IMR-90 (cell line): ENCODE measurements at regions not wholly inside any gene's neighbourhood (a gene's known extent, or its start where the extent isn't known, plus 50 kb on each side); places are given as distances from the start of the nearest gene placed in this dataset.

Source experiments
- ATAC-seq: fragments of 200-7000 bp; cut with Tn5 transposase; 2 replicates; pipeline ENCODE4 v1.9.1; 2020; ENCODE audit warnings: low read depth, mild to moderate bottlenecking, moderate library complexity
- BruUV-seq: library from RNA; stranded (reverse); fragments of 400-500 nt; replicated peaks from 2 replicates; lab custom pipeline; 2021; lab: Mats Ljungman, UMichigan
- CTCF ChIA-PET: fragments of 300-600 bp; formaldehyde crosslinking; extraction: SDS; loops from one replicate; lab custom pipeline; 2021; ENCODE audit warnings: antibody characterized with exemption; lab: Yijun Ruan, JAX
- POLR2A ChIA-PET: fragments of 300-600 bp; sonication (Branson Sonifier 250); formaldehyde crosslinking; loops from one replicate; lab custom pipeline; 2022; ENCODE audit warnings: antibody characterized with exemption; ENCODE audit not compliant: unreplicated experiment; lab: Charles Lee
- DNase-seq: peaks from one replicate; pipeline ENCODE4 v3.0.0; 2013
- H2AFZ ChIP-seq: replicated peaks from 2 replicates; pipeline ENCODE3; 2013; ENCODE audit warnings: low read length, mild to moderate bottlenecking; ENCODE audit not compliant: poor library complexity
- H2AK5ac ChIP-seq: 2 replicates; pipeline ENCODE4 v1.6.1; 2013; ENCODE audit warnings: low read depth, low read length, inconsistent platforms
- H2AK9ac ChIP-seq: replicated peaks from 2 replicates; pipeline ENCODE3; 2013; ENCODE audit warnings: mild to moderate bottlenecking, low read depth, low read length, moderate library complexity; ENCODE audit not compliant: poor library complexity
- H2BK120ac ChIP-seq: 2 replicates; pipeline ENCODE4 v1.6.1; 2013; ENCODE audit warnings: low read depth, low read length, inconsistent platforms
- H2BK15ac ChIP-seq: 3 replicates; pipeline ENCODE4 v1.6.1; 2013; ENCODE audit warnings: low read depth, low read length, inconsistent platforms
- H2BK20ac ChIP-seq: 2 replicates; pipeline ENCODE4 v1.6.1; 2013; ENCODE audit warnings: low read depth, mild to moderate bottlenecking, inconsistent platforms, low read length, moderate library complexity
- H2BK5ac ChIP-seq: 2 replicates; pipeline ENCODE4 v1.6.1; 2013; ENCODE audit warnings: mild to moderate bottlenecking, low read depth, low read length, inconsistent platforms; ENCODE audit not compliant: poor library complexity, severe bottlenecking
- H3K14ac ChIP-seq: replicated peaks from 2 replicates; pipeline ENCODE4 v1.6.1; 2013; ENCODE audit warnings: low read depth, low read length, inconsistent platforms
- H3K18ac ChIP-seq: 2 replicates; pipeline ENCODE4 v1.6.1; 2013; ENCODE audit warnings: low read depth, low read length, control low read depth
- H3K23ac ChIP-seq: 2 replicates; pipeline ENCODE4 v1.6.1; 2013; ENCODE audit warnings: low read depth, low read length, inconsistent platforms
- H3K27ac ChIP-seq: 2 replicates; pipeline ENCODE4 v1.5.1; 2013; ENCODE audit warnings: mild to moderate bottlenecking, control low read depth, low read length; ENCODE audit not compliant: insufficient read depth
- H3K27me3 ChIP-seq: 2 replicates; pipeline ENCODE4 v1.6.1; 2013; ENCODE audit warnings: low read length; ENCODE audit not compliant: control insufficient read depth, insufficient read depth
- H3K36me3 ChIP-seq: 2 replicates; pipeline ENCODE4 v1.6.1; 2013; ENCODE audit warnings: low read length, mixed read lengths; ENCODE audit not compliant: control insufficient read depth, insufficient read depth
- H3K4ac ChIP-seq: 2 replicates; pipeline ENCODE4 v1.6.1; 2013; ENCODE audit warnings: low read depth, low read length, inconsistent platforms
- H3K4me1 ChIP-seq: 2 replicates; pipeline ENCODE4 v1.6.1; 2013; ENCODE audit warnings: low read length, mixed read lengths; ENCODE audit not compliant: control insufficient read depth, insufficient read depth
- H3K4me2 ChIP-seq: 2 replicates; pipeline ENCODE4 v1.6.1; 2013; ENCODE audit warnings: low read depth, mild to moderate bottlenecking, control low read depth, low read length, moderate library complexity
- H3K4me3 ChIP-seq: 2 replicates; pipeline ENCODE4 v1.5.1; 2013; ENCODE audit warnings: low read depth, mild to moderate bottlenecking, control low read depth, low read length, moderate library complexity; ENCODE audit not compliant: insufficient read depth
- H3K56ac ChIP-seq: 2 replicates; pipeline ENCODE4 v1.6.1; 2013; ENCODE audit warnings: low read length, inconsistent platforms; ENCODE audit not compliant: insufficient read depth; ENCODE audit errors: extremely low read depth
- H3K79me1 ChIP-seq, 2 experiments: 2 replicates each; pipeline ENCODE4 v1.6.1; 2013; ENCODE audit warnings: low read length in 2 of 2, inconsistent platforms in 1 of 2, low read depth in 1 of 2
- H3K9ac ChIP-seq: 2 replicates; pipeline ENCODE4 v1.6.1; 2013; ENCODE audit warnings: low read depth, low read length, control low read depth
- H3K9me1 ChIP-seq: 2 replicates; pipeline ENCODE4 v1.6.1; 2013; ENCODE audit warnings: low read length, inconsistent platforms; ENCODE audit not compliant: insufficient read depth
- H3K9me3 ChIP-seq: 2 replicates; pipeline ENCODE4 v1.6.1; 2013; ENCODE audit warnings: low read length; ENCODE audit not compliant: control insufficient read depth, insufficient read depth
- H4K20me1 ChIP-seq: 2 replicates; pipeline ENCODE4 v1.6.1; 2013; ENCODE audit warnings: low read length, inconsistent platforms; ENCODE audit not compliant: insufficient read depth
- H4K5ac ChIP-seq: 2 replicates; pipeline ENCODE4 v1.6.1; 2013; ENCODE audit warnings: mild to moderate bottlenecking, low read depth, low read length, control low read depth
- H4K8ac ChIP-seq, 2 experiments: 2 replicates each; pipeline ENCODE4 v1.6.1; 2013; ENCODE audit warnings: low read depth in 2 of 2, low read length in 2 of 2, control low read depth in 1 of 2, inconsistent platforms in 1 of 2
- H4K91ac ChIP-seq: 2 replicates; pipeline ENCODE4 v1.6.1; 2013; ENCODE audit warnings: low read depth, low read length, inconsistent platforms; ENCODE audit not compliant: insufficient read depth
- BHLHE40 ChIP-seq: fragments of 150-350 bp; IDR thresholded peaks from 2 replicates; pipeline ENCODE4 v1.6.1; 2016; ENCODE audit warnings: mild to moderate bottlenecking, low read depth, low read length
- CEBPB ChIP-seq: IDR thresholded peaks from 2 replicates; pipeline ENCODE4 v1.6.1; 2012; ENCODE audit warnings: low read depth, low read length, improper control_type of control experiment
- CHD1 ChIP-seq: IDR thresholded peaks from 2 replicates; pipeline ENCODE4 v1.6.1; 2012; ENCODE audit warnings: low read depth, low read length, improper control_type of control experiment
- FOS ChIP-seq: fragments of 150-350 bp; IDR thresholded peaks from 2 replicates; pipeline ENCODE4 v1.6.1; 2016; ENCODE audit warnings: low read depth, low read length
- MAFK ChIP-seq: IDR thresholded peaks from 2 replicates; pipeline ENCODE4 v1.6.1; 2012; ENCODE audit warnings: low read depth, low read length, improper control_type of control experiment
- MAZ ChIP-seq: IDR thresholded peaks from 2 replicates; pipeline ENCODE4 v1.6.1; 2012; ENCODE audit warnings: low read depth, mild to moderate bottlenecking, low read length, improper control_type of control experiment, moderate library complexity, borderline replicate concordance
- MXI1 ChIP-seq: IDR thresholded peaks from 2 replicates; pipeline ENCODE4 v1.6.1; 2012; ENCODE audit warnings: low read depth, mild to moderate bottlenecking, low read length, moderate library complexity, borderline replicate concordance
- NFE2L2 ChIP-seq: fragments of 150-350 bp; IDR thresholded peaks from 2 replicates; pipeline ENCODE4 v1.6.1; 2016; ENCODE audit warnings: low read depth, mild to moderate bottlenecking, low read length
- POLR2A ChIP-seq: IDR thresholded peaks from 2 replicates; pipeline ENCODE4 v1.6.1; 2012; ENCODE audit warnings: mild to moderate bottlenecking, low read depth, low read length
- RAD21 ChIP-seq: IDR thresholded peaks from 2 replicates; pipeline ENCODE4 v1.6.1; 2012; ENCODE audit warnings: low read length, improper control_type of control experiment
- RCOR1 ChIP-seq: IDR thresholded peaks from 2 replicates; pipeline ENCODE4 v1.6.1; 2012; ENCODE audit warnings: mild to moderate bottlenecking, low read length, improper control_type of control experiment; ENCODE audit not compliant: insufficient replicate concordance
- RFX5 ChIP-seq: IDR thresholded peaks from 2 replicates; pipeline ENCODE4 v1.8.0; 2012; ENCODE audit warnings: low read depth, mild to moderate bottlenecking, low read length, moderate library complexity
- SMC3 ChIP-seq: fragments of 150-350 bp; IDR thresholded peaks from 2 replicates; pipeline ENCODE4 v1.6.1; 2016; ENCODE audit warnings: low read depth, mild to moderate bottlenecking, antibody characterized with exemption, low read length, moderate library complexity
- WGBS, 2 experiments: methylation state at CpG; one replicate each; pipeline versions ENCODE4 v1.1.5 to v1.1.7; 2013; ENCODE audit warnings: missing lambda C conversion rate in 2 of 2; ENCODE audit not compliant: insufficient read length in 1 of 2; ENCODE audit errors: extremely low coverage in 2 of 2; 5-methylcytosine and 5-hydroxymethylcytosine counted together
- dilution Hi-C: fragments of 300-500 bp; cut with HindIII; formaldehyde crosslinking; loops from one replicate; pipeline ENCODE4 v1.14.3; 2018; ENCODE audit warnings: low sequenced_read_pairs; ENCODE audit not compliant: unreplicated experiment
- in situ Hi-C: fragments of 300-500 bp; cut with MboI; formaldehyde crosslinking; loops from 3 replicates; pipeline ENCODE4 v1.14.3; 2019; ENCODE audit warnings: low sequenced_read_pairs, inconsistent platforms, mixed read lengths
- intact Hi-C: fragments of 100-400 bp; cut with micrococcal nuclease; formaldehyde crosslinking; loops from 2 replicates; pipeline ENCODE4 v1.10.0; 2022
- TF ChIP-seq, protein P1 (sequence below): fragments of 150-350 bp; IDR thresholded peaks from 2 replicates; pipeline ENCODE4 v1.6.1; 2016; ENCODE audit warnings: low read depth, mild to moderate bottlenecking, low read length, moderate library complexity, borderline replicate concordance
- TF ChIP-seq, protein P2 (sequence below): conservative IDR thresholded peaks from 2 replicates; pipeline ENCODE4 v1.5.1; 2012; ENCODE audit warnings: mild to moderate bottlenecking, low read depth, low read length, improper control_type of control experiment
- TF ChIP-seq, protein P3 (sequence below): fragments of 150-350 bp; IDR thresholded peaks from 2 replicates; pipeline ENCODE4 v1.6.1; 2017; ENCODE audit warnings: mild to moderate bottlenecking, antibody characterized with exemption, low read length, low read depth

DNA sequence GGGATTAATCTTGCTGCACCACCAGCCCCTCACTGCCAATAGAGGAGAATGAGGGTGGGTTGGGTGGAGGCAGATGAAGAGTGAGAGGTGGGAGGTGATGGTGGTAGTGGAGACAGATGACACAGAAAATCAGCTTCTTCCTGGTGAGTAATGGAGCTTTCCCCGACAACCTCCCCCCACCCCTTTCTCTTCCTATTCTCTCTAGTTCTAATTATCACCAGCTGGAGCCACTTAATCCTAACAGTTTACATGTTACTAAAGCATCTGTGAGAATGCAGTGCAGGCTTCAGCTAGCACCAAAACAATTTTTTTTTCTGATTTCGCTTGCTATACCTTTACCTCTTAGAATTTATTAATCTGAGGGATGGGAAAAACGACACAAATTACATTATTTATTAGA, 116.1 kb upstream of the DNAJC19 start:
- H2BK20ac ChIP-seq = no peak overlapping the region
- H3K27me3 ChIP-seq = no peaks in the 10 kb centered on the region
- H3K4me3 ChIP-seq = no peak overlapping the region
- no peaks in the 10 kb centered on the region for H3K79me1 ChIP-seq
- H2BK5ac ChIP-seq = no peak overlapping the region
- H2AK5ac ChIP-seq = no peak overlapping the region
- ChIA-PET POLR2A (no interaction called here), CTCF (no interaction called here)
- no peak overlapping the region for H3K9ac ChIP-seq
- H3K4me1 ChIP-seq = no peaks in the 10 kb centered on the region
- intact Hi-C loops (no loop called here), dilution Hi-C loops (no loop called here), in situ Hi-C loops (no loop called here)
- no peak overlapping the region for H3K18ac ChIP-seq
- WGBS, 2 experiments = no CpG with 5 or more reads among the region's 3 CpGs
- BruUV-seq = no TSS peak
- H4K20me1 ChIP-seq = no peaks in the 10 kb centered on the region
- no peak overlapping the region for H2BK15ac ChIP-seq
- H3K9me3 ChIP-seq = peaks cover 8% of the 10 kb centered on the region; the same call in 1 of the 2 replicates
- H4K5ac ChIP-seq = no peak overlapping the region
- no peak overlapping the region for H2AK9ac ChIP-seq
- no peak overlapping the region for H2BK120ac ChIP-seq
- H3K4me2 ChIP-seq = no peak overlapping the region
- H3K9me1 ChIP-seq = no peaks in the 10 kb centered on the region
- no peak overlapping the region for H3K27ac ChIP-seq
- no peak overlapping the region for H3K23ac ChIP-seq
- H4K91ac ChIP-seq = no peak overlapping the region
- no peak overlapping the region for H3K14ac ChIP-seq
- no peak overlapping the region for H4K8ac ChIP-seq
- TF ChIP-seq FOS = no peak
- no peak for TF ChIP-seq POLR2A
- no peak for TF ChIP-seq MXI1
- no peak for TF ChIP-seq CEBPB
- TF ChIP-seq CHD1 = no peak
- no peak for TF ChIP-seq RCOR1
- TF ChIP-seq MAFK = no peak
- no peak for TF ChIP-seq RFX5
- TF ChIP-seq SMC3 = no peak
- no peak for TF ChIP-seq MAZ
- TF ChIP-seq, protein P1, sequence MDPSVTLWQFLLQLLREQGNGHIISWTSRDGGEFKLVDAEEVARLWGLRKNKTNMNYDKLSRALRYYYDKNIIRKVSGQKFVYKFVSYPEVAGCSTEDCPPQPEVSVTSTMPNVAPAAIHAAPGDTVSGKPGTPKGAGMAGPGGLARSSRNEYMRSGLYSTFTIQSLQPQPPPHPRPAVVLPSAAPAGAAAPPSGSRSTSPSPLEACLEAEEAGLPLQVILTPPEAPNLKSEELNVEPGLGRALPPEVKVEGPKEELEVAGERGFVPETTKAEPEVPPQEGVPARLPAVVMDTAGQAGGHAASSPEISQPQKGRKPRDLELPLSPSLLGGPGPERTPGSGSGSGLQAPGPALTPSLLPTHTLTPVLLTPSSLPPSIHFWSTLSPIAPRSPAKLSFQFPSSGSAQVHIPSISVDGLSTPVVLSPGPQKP = no peak
- TF ChIP-seq BHLHE40 = no peak
- no peak for TF ChIP-seq NFE2L2
- TF ChIP-seq, protein P2, sequence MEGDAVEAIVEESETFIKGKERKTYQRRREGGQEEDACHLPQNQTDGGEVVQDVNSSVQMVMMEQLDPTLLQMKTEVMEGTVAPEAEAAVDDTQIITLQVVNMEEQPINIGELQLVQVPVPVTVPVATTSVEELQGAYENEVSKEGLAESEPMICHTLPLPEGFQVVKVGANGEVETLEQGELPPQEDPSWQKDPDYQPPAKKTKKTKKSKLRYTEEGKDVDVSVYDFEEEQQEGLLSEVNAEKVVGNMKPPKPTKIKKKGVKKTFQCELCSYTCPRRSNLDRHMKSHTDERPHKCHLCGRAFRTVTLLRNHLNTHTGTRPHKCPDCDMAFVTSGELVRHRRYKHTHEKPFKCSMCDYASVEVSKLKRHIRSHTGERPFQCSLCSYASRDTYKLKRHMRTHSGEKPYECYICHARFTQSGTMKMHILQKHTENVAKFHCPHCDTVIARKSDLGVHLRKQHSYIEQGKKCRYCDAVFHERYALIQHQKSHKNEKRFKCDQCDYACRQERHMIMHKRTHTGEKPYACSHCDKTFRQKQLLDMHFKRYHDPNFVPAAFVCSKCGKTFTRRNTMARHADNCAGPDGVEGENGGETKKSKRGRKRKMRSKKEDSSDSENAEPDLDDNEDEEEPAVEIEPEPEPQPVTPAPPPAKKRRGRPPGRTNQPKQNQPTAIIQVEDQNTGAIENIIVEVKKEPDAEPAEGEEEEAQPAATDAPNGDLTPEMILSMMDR = no peak
- TF ChIP-seq, protein P3, sequence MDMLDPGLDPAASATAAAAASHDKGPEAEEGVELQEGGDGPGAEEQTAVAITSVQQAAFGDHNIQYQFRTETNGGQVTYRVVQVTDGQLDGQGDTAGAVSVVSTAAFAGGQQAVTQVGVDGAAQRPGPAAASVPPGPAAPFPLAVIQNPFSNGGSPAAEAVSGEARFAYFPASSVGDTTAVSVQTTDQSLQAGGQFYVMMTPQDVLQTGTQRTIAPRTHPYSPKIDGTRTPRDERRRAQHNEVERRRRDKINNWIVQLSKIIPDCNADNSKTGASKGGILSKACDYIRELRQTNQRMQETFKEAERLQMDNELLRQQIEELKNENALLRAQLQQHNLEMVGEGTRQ = no peak
- no peak for TF ChIP-seq RAD21
- H2AFZ ChIP-seq = no peak overlapping the region
- ATAC-seq = no peak
- no peaks in the 10 kb centered on the region for H3K36me3 ChIP-seq
- no peak for DNase-seq
- no peak overlapping the region for H3K56ac ChIP-seq
- H3K4ac ChIP-seq = no peak overlapping the region
